Mucosa of gallbladder (tissue), 1 donor: ENCODE measurements at regions not wholly inside any gene's neighbourhood (a gene's known extent, or its start where the extent isn't known, plus 50 kb on each side); places are given as distances from the start of the nearest gene placed in this dataset.
"Not testable (repeated sequence)": the region's sequence is repeated elsewhere in the genome, so short reads cannot be mapped to it uniquely, and the experiment has no call there.

Source experiments
- DNase-seq: peaks from one replicate; pipeline ENCODE4 v3.0.0-alpha.2; 2020; ENCODE audit warnings: low spot score
- donor health status: DM: no; HTN: no; CAD: no.

- DNase-seq, result not testable (repeated sequence)
These were observed 1086.5 kb downstream of the SORCS3 start for GRCh38 chr10:105727586-105727985.

GRCh38 chr10:105727131-105727530 lies 1086.0 kb downstream of the SORCS3 start:
- no peak for DNase-seq

GRCh38 chr10:105726149-105726548 lies 1085.1 kb downstream of the SORCS3 start:
- no peak for DNase-seq

- no peak for DNase-seq
These were observed 1083.9 kb downstream of the SORCS3 start for GRCh38 chr10:105725007-105725406.

GRCh38 chr10:105718207-105718995 lies 1077.3 kb downstream of the SORCS3 start:
- DNase-seq, result no peak

- DNase-seq, result no peak
These were observed 1073.6 kb downstream of the SORCS3 start for GRCh38 chr10:105714728-105715127.

GRCh38 chr10:105707603-105708002 lies 1066.5 kb downstream of the SORCS3 start:
- no peak for DNase-seq

GRCh38 chr10:105706281-105707026 lies 1065.4 kb downstream of the SORCS3 start:
- no peak for DNase-seq

- DNase-seq, result no peak
These were observed 1061.1 kb downstream of the SORCS3 start for GRCh38 chr10:105702211-105702610.

- DNase-seq, result no peak
These were observed 1059.1 kb downstream of the SORCS3 start for GRCh38 chr10:105700218-105700617.

- DNase-seq, result no peak
These were observed 1058.4 kb downstream of the SORCS3 start for GRCh38 chr10:105699504-105699903.

GRCh38 chr10:105698592-105698991 lies 1057.5 kb downstream of the SORCS3 start:
- DNase-seq, result no peak

GRCh38 chr10:105697290-105697780 lies 1056.2 kb downstream of the SORCS3 start:
- DNase-seq, result no peak

GRCh38 chr10:105691811-105692210 lies 1050.7 kb downstream of the SORCS3 start:
- DNase-seq, result no peak

- DNase-seq, result no peak
These were observed 1041.8 kb downstream of the SORCS3 start for GRCh38 chr10:105682911-105683310.

- DNase-seq, result no peak
These were observed 1040.0 kb downstream of the SORCS3 start for GRCh38 chr10:105681051-105681450.

GRCh38 chr10:105679781-105680180 lies 1038.7 kb downstream of the SORCS3 start:
- DNase-seq, result no peak

GRCh38 chr10:105675333-105675732 lies 1034.2 kb downstream of the SORCS3 start:
- no peak for DNase-seq

GRCh38 chr10:105674448-105674847 lies 1033.4 kb downstream of the SORCS3 start:
- DNase-seq, result no peak

GRCh38 chr10:105658696-105659095 lies 1017.6 kb downstream of the SORCS3 start:
- DNase-seq, result no peak

GRCh38 chr10:105656856-105657255 lies 1015.8 kb downstream of the SORCS3 start:
- no peak for DNase-seq

- DNase-seq, result no peak
These were observed 1009.2 kb downstream of the SORCS3 start for GRCh38 chr10:105650306-105650705.

- DNase-seq, result no peak
These were observed 1006.3 kb downstream of the SORCS3 start for GRCh38 chr10:105647354-105647753.
